GM23248 (cell line): ENCODE measurements at regions not wholly inside any gene's neighbourhood (a gene's known extent, or its start where the extent isn't known, plus 50 kb on each side); places are given as distances from the start of the nearest gene placed in this dataset.
"Not testable (repeated sequence)": the region's sequence is repeated elsewhere in the genome, so short reads cannot be mapped to it uniquely, and the experiment has no call there.

Experiments used
- DNase-seq: peaks from one replicate; pipeline ENCODE4 v3.0.0-alpha.2; 2015
- H2AFZ ChIP-seq: fragments of 200-600 bp; sonication (generic); 2 replicates; pipeline ENCODE4 v1.6.1; 2016; ENCODE audit warnings: antibody characterized with exemption
- H3F3A ChIP-seq: fragments of 200-600 bp; sonication (generic); 2 replicates; pipeline ENCODE4 v1.6.1; 2016; ENCODE audit warnings: mild to moderate bottlenecking, antibody characterized with exemption, mixed run types; ENCODE audit not compliant: insufficient read depth
- H3K27ac ChIP-seq: fragments of 200-600 bp; sonication (generic); 2 replicates; pipeline ENCODE4 v1.5.1; 2016; ENCODE audit warnings: mild to moderate bottlenecking
- H3K27me3 ChIP-seq: fragments of 200-600 bp; sonication (generic); replicated peaks from 2 replicates; pipeline ENCODE4 v1.6.1; 2016; ENCODE audit warnings: mild to moderate bottlenecking; ENCODE audit not compliant: insufficient read depth
- H3K36me3 ChIP-seq: fragments of 200-600 bp; sonication (generic); 2 replicates; pipeline ENCODE4 v1.6.1; 2016; ENCODE audit warnings: low read depth, mild to moderate bottlenecking
- H3K4me1 ChIP-seq: fragments of 200-600 bp; sonication (generic); 2 replicates; pipeline ENCODE4 v1.6.1; 2016; ENCODE audit warnings: mild to moderate bottlenecking; ENCODE audit not compliant: insufficient read depth
- H3K4me2 ChIP-seq: fragments of 200-600 bp; sonication (generic); one replicate; pipeline ENCODE4 v1.6.1; 2016; ENCODE audit warnings: mild to moderate bottlenecking; ENCODE audit not compliant: unreplicated experiment
- H3K4me3 ChIP-seq: fragments of 200-600 bp; sonication (generic); 2 replicates; pipeline ENCODE4 v1.5.1; 2016; ENCODE audit warnings: mild to moderate bottlenecking
- H3K79me2 ChIP-seq: fragments of 200-600 bp; sonication (generic); 2 replicates; pipeline ENCODE4 v1.6.1; 2016; ENCODE audit warnings: mild to moderate bottlenecking; ENCODE audit not compliant: insufficient read depth
- H3K9ac ChIP-seq: fragments of 200-600 bp; sonication (generic); 2 replicates; pipeline ENCODE4 v1.6.1; 2016; ENCODE audit warnings: mild to moderate bottlenecking
- H3K9me2 ChIP-seq: fragments of 200-600 bp; sonication (generic); 2 replicates; pipeline ENCODE4 v1.6.1; 2016; ENCODE audit warnings: mixed run types, mild to moderate bottlenecking, moderate library complexity; ENCODE audit not compliant: insufficient read depth
- H3K9me3 ChIP-seq: fragments of 200-600 bp; sonication (generic); one replicate; pipeline ENCODE4 v1.6.1; 2017; ENCODE audit warnings: low read depth
- H4K20me1 ChIP-seq: fragments of 200-600 bp; sonication (generic); 2 replicates; pipeline ENCODE4 v1.6.0; 2016; ENCODE audit not compliant: insufficient read depth
- EZH2 ChIP-seq: fragments of 200-600 bp; sonication (generic); IDR thresholded peaks from 2 replicates; pipeline ENCODE4 v1.6.1; 2018; ENCODE audit warnings: antibody characterized with exemption, mild to moderate bottlenecking; ENCODE audit not compliant: insufficient read depth, poor library complexity, severe bottlenecking
- EZH2phosphoT487 ChIP-seq: fragments of 200-600 bp; sonication (generic); IDR thresholded peaks from 2 replicates; pipeline ENCODE4 v1.6.1; 2018; ENCODE audit warnings: antibody characterized with exemption, moderate library complexity, mild to moderate bottlenecking, low read depth; ENCODE audit not compliant: insufficient read depth
- WGBS, 2 experiments: methylation state at CpG; one replicate each; pipeline ENCODE4 v1.1.6; 2015 to 2017; ENCODE audit warnings: low lambda C conversion rate in 2 of 2, low coverage in 1 of 2; ENCODE audit errors: missing lambda C conversion rate in 2 of 2; 5-methylcytosine and 5-hydroxymethylcytosine counted together
- in situ Hi-C: fragments of 300-500 bp; cut with MboI; formaldehyde crosslinking; loops from 2 replicates; pipeline ENCODE4 v1.15.0; 2020

- no peaks in the 10 kb centered on the region for H4K20me1 ChIP-seq
- no peaks in the 10 kb centered on the region for H3K79me2 ChIP-seq
- DNase-seq, result no peak
- no peaks in the 10 kb centered on the region for H3K9me2 ChIP-seq
- no peak overlapping the region for H3K4me3 ChIP-seq
- no peak overlapping the region for H3K9ac ChIP-seq
- no peak overlapping the region for H3K4me2 ChIP-seq
- no peaks in the 10 kb centered on the region for H3F3A ChIP-seq
- no peaks in the 10 kb centered on the region for H3K27me3 ChIP-seq
- in situ Hi-C loops, result no loop called here
- H3K27ac ChIP-seq, result no peak overlapping the region
- no peaks in the 10 kb centered on the region for H3K9me3 ChIP-seq
- no peaks in the 10 kb centered on the region for H3K4me1 ChIP-seq
- no peaks in the 10 kb centered on the region for H3K36me3 ChIP-seq
- no peak overlapping the region for H2AFZ ChIP-seq
- no peak for TF ChIP-seq EZH2
- TF ChIP-seq EZH2phosphoT487, result no peak
These were observed 230.5 kb upstream of the FKBP1C start for GRCh38 chr6:62980724-62981123.

GRCh38 chr6:62982951-62983350 lies 228.3 kb upstream of the FKBP1C start:
- H3K27me3 ChIP-seq, result no peaks in the 10 kb centered on the region
- H3F3A ChIP-seq, result no peaks in the 10 kb centered on the region
- WGBS, 2 experiments, result 18 to 19% methylated on average over 2 of the region's 2 CpGs
- H3K4me1 ChIP-seq, result no peaks in the 10 kb centered on the region
- H3K27ac ChIP-seq, result no peak overlapping the region
- no peak overlapping the region for H3K4me3 ChIP-seq
- H3K36me3 ChIP-seq, result no peaks in the 10 kb centered on the region
- H3K9me3 ChIP-seq, result no peaks in the 10 kb centered on the region
- H3K79me2 ChIP-seq, result no peaks in the 10 kb centered on the region
- no peak for DNase-seq
- H3K4me2 ChIP-seq, result no peak overlapping the region
- no peak overlapping the region for H3K9ac ChIP-seq
- H4K20me1 ChIP-seq, result no peaks in the 10 kb centered on the region
- H3K9me2 ChIP-seq, result no peaks in the 10 kb centered on the region
- no peak for TF ChIP-seq EZH2
- no peak for TF ChIP-seq EZH2phosphoT487
- in situ Hi-C loops, result no loop called here
- no peak overlapping the region for H2AFZ ChIP-seq

GRCh38 chr6:62991696-62992095 lies 219.6 kb upstream of the FKBP1C start:
- H2AFZ ChIP-seq, H3K27me3 ChIP-seq, H3K36me3 ChIP-seq, H3K9ac ChIP-seq, H3K79me2 ChIP-seq, H3K4me1 ChIP-seq, H3K27ac ChIP-seq, H3K4me2 ChIP-seq, H3K9me2 ChIP-seq, in situ Hi-C loops, H4K20me1 ChIP-seq, H3K4me3 ChIP-seq, H3K9me3 ChIP-seq, H3F3A ChIP-seq, DNase-seq: not testable (repeated sequence)
- 32 to 40% methylated on average over 4 of the region's 4 CpGs for WGBS, 2 experiments

GRCh38 chr6:62993951-62994350 lies 217.3 kb upstream of the FKBP1C start:
- Histone ChIP-seq H4K20me1 (no peaks in the 10 kb centered on the region), H3K9me2 (no peaks in the 10 kb centered on the region), H3K36me3 (no peaks in the 10 kb centered on the region), H3F3A (no peaks in the 10 kb centered on the region), H3K4me2 (no peak overlapping the region), H3K9me3 (no peaks in the 10 kb centered on the region), H3K4me3 (no peak overlapping the region), H3K79me2 (no peaks in the 10 kb centered on the region), H2AFZ (no peak overlapping the region), H3K9ac (no peak overlapping the region), H3K27ac (no peak overlapping the region), H3K4me1 (no peaks in the 10 kb centered on the region), H3K27me3 (no peaks in the 10 kb centered on the region)
- DNase-seq, result no peak
- no peak for TF ChIP-seq EZH2phosphoT487
- no peak for TF ChIP-seq EZH2
- in situ Hi-C loops, result no loop called here

GRCh38 chr6:62998022-62998421 lies 213.2 kb upstream of the FKBP1C start:
- in situ Hi-C loops, result no loop called here
- H3K9me2 ChIP-seq, result no peaks in the 10 kb centered on the region
- TF ChIP-seq EZH2phosphoT487 (no peak), EZH2 (no peak)
- H4K20me1 ChIP-seq, result no peaks in the 10 kb centered on the region
- H3K4me2 ChIP-seq, result no peak overlapping the region
- no peaks in the 10 kb centered on the region for H3K9me3 ChIP-seq
- no peaks in the 10 kb centered on the region for H3K79me2 ChIP-seq
- DNase-seq, result no peak
- 18 to 28% methylated on average over 2 of the region's 2 CpGs for WGBS, 2 experiments
- no peak overlapping the region for H3K27ac ChIP-seq
- no peaks in the 10 kb centered on the region for H3K4me1 ChIP-seq
- H3K9ac ChIP-seq, result no peak overlapping the region
- H2AFZ ChIP-seq, result no peak overlapping the region
- H3K36me3 ChIP-seq, result no peaks in the 10 kb centered on the region
- H3F3A ChIP-seq, result no peaks in the 10 kb centered on the region
- H3K4me3 ChIP-seq, result no peak overlapping the region
- H3K27me3 ChIP-seq, result no peaks in the 10 kb centered on the region

GRCh38 chr6:62999242-62999641 lies 212.0 kb upstream of the FKBP1C start:
- H3K4me1 ChIP-seq, in situ Hi-C loops, H2AFZ ChIP-seq, H3K4me2 ChIP-seq, H4K20me1 ChIP-seq, H3K79me2 ChIP-seq, H3K4me3 ChIP-seq, H3K36me3 ChIP-seq, DNase-seq, H3K27me3 ChIP-seq, H3K9me2 ChIP-seq, H3F3A ChIP-seq, H3K9me3 ChIP-seq, H3K9ac ChIP-seq, H3K27ac ChIP-seq: not testable (repeated sequence)
- 43 to 58% methylated on average over 3 of the region's 3 CpGs for WGBS, 2 experiments
